Dedifferentiated amniotic fluid mesenchymal stem cell (primary cell): ENCODE measurements at regions not wholly inside any gene's neighbourhood (a gene's known extent, or its start where the extent isn't known, plus 50 kb on each side); places are given as distances from the start of the nearest gene placed in this dataset.

Experiments used
- DNase-seq: peaks from one replicate; pipeline ENCODE4 v3.0.0-alpha.2; 2016; ENCODE audit errors: extremely low spot score

DNA sequence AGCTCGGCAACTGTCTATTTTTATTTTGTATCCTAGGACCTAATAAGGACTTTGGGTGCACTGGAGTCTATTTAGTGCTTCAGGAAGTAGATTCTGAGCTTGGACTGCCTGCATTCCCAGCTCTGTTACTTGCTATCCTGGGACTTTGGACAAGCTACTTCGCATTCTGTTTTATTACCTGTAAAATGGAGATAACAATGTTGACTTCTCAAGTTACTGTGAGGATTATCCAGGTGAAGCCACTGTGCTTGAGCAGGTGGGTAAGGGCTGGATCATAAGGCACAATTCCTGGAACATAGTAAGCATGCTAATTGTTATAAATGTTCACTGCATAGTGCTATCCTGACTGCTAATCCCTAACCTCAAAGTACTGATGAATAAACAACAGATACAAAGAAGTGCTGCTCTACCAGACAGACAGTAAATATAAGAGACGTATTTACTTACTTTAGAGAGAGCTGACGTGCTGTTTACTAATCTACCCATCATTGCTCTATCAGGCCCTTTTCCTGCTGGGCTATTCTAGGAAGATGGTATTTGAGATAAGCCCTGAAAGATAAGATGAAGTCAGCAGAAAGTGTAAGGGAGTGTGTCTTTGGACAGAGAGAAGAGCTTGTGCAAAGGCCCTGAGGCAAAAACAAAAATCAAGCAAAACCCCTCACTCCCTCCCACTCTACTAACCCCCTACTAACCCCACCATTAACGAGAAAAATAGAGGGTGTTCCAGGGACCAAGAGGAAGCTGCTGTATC lies 50.8 kb upstream of the FLT1 start:
- DNase-seq, result no peak
